NCI-H187 (cell line): ENCODE measurements at regions not wholly inside any gene's neighbourhood (a gene's known extent, or its start where the extent isn't known, plus 50 kb on each side); places are given as distances from the start of the nearest gene placed in this dataset.

Experiments used
- DNase-seq, 2 experiments: peaks; one replicate each; lab custom pipeline; 2025; lab: John Stamatoyannopoulos, UW

DNA sequence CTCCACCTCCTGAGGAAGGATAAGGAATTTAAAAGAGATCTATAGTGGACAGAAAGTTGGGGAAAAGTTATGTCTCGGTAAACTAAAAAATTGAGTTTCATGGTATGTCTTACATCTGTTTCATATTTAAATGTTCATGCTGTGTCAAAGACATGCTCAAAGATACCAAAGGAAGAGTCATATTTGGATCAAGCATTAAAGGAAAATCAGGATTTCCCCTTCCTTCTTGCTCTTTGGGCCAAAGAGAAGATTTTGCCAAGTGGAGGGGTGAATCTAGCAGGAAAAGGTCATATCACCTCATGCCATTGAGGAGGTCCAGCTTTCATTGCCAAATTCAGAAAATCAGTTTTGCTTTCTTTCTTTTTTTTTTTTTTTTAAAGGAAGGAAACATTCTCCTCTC is 192.4 kb downstream of the OGFRL1 start:
- DNase-seq = no peak

DNA sequence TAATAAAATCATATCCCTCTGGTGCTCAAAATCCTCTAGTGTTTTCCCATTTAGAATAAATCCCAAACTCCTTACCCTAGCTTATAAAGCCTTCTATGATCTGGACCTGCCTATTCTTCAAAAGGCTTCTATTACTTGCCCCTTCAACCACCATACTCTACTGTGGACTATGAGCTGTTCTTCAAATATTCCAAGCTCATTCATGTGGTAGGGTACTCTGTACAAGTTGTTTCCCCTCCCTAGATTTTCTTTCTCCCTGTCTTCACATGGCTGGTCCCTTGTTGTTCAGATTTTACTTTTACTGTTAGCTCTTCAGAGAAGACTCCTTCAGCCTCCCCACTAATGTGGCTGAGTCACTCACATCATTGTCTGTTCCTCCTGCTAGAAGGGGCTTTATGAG is 193.2 kb downstream of the OGFRL1 start:
- DNase-seq = no peak

DNA sequence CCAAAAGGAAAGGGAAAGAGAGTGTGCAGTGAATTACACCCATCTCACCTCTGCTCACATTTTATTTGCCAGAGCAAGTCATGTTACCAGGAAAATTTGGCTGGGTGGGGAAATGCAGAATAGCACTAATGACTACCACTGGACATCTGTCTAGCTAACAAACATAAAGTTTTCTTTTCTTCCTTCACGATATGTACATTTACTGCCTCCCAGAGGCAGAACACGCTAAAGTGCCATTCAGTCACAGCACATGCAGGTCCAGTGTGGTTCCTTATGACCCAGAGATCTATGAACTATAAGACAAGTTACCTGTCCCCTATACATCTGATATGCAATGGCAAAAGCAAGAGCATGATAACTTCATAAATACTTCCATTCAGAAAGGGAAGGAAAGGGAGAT is 194.1 kb downstream of the OGFRL1 start:
- no peak for DNase-seq

DNA sequence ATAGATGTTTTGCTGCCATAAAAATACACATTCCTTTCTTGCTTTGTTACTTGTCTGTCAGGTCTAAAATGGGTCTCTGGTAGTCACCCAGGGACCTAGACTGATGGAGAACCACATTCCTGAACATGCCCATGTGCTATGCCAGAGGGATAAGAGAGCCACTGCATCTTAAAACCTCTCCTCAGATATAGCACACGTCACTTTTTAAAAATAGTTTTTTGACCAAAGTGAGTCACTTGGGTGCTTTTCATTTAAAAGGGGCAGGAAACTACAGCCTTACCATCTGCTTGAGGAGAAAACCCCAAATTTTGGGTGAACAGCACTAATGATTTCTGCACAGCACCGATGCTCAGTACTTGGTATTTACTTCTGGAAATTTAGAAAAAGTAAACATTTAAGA is 197.8 kb downstream of the OGFRL1 start:
- DNase-seq = no peak

DNA sequence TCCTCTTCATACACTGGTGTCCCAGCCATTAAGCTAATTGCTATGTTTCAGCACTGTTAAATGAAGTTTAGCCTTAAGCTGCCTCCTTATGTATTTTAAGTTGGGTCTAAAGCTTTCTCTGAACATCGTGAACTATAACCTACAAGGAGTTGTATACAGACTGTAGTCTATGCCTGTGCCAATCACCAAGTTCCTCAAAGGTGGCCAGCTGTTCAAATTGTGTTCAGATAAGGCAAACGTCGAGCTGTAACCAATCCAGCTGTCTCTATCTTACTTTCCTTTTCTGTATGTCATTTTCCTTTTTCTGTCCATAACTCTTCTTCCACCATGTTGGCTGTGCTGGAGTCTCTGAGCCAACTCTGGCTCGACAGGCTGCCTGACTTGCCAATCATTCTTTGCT is 199.6 kb downstream of the OGFRL1 start:
- no peak for DNase-seq

DNA sequence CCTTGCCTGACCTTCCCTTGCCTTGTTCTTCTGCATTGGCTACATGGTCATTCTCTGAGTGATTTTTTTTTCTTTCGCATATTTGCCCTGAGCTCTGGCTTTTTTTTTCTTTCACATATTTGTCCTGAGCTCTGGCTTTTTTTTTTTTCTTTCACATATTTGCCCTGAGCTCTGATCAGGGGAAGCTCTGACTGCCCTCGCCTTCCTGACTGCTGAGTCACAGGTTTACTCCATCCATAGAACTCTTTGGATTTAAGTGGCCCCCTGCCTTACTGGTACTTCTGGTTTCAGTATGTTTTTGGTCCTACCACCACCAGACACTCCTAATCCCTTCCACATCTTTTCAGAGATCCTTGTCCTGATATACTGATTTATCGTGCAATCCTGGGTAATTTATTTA is 201.1 kb downstream of the OGFRL1 start:
- DNase-seq = no peak

DNA sequence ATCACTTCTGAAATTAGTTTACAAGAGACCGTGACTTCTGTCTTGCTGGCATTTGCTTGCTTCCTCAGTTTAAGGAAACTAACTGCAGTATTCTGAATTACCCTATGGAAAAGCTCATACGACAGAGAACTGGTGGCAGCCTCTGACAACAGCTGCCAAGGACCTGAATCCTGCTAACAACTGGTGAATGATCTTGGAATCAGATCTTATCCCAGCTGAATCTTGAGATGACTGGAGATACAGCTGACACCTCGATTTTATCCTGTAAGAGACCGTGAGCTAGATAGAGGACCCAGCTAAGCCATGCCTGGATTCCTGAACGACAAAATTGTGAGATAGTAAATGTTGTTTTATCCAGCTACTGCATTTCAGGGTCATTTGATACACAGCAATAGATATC is 202.3 kb downstream of the OGFRL1 start:
- no peak for DNase-seq

DNA sequence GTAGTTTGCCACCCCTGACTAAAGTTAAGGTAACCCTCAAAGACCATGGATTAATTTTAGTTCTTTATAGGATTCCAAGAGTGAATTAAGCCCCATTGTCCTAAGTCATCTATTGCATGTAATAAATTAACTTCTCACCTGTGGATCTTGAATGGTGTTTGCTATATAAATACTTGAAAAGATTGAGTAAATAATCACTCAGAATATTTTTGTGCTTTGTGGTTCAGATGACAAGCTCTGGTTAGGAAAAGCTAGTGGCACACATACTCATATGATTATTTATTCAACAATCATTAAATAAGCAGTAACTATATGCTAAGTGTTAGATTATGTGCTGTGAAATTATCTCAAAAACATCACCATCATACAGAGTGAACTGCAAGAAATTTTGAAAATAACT is 203.2 kb downstream of the OGFRL1 start:
- no peak for DNase-seq

DNA sequence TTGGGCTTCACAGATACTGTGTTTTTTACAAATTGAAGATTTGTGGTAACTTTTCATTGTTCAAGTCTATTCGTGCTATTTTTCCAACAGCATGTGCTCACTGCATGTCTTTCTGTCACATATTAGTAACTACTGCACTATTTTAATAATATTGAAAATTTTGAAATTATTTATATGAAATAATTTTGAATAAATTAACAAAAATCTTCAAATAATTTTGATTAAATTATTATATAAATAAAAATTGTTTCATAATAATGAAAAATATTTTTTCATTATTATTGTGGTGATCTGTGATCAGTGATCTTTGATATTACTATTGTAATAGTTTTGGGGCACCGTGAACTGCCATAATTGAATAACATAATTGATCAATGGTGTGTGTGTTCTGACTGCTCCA is 204.1 kb downstream of the OGFRL1 start:
- no peak for DNase-seq

DNA sequence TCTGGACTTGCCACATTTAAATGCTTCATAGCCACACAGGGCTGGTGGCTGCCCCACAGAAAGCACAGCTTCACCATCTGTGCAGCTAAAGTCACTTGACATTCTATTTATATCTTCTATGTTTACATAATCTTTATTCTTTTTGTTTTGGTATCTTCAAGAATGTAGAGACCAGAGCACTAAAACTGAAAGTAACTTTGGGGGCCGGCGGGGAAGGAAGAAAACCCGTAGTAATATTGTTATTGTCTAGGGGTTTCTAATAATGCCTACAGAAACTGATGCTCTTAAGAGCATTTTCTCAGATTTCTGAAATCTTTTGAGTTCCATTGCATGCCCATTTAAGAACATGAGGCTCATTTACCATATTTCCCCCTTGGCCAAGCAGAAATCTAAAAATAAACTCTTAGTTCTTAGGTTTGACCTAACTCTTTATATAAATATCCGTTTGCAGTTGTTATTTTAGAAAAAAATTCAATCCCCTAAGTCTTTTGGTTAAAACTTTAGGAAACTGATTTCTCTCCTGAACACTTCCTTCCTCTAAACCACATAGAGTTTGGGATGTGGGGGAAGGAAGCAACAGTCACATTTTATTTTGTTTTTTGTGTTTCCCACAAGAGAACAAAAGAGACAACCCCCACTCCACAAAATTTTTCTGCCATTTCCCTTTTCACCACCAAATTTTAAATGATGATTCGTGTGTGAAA is 207.6 kb downstream of the OGFRL1 start:
- DNase-seq = no peak

DNA sequence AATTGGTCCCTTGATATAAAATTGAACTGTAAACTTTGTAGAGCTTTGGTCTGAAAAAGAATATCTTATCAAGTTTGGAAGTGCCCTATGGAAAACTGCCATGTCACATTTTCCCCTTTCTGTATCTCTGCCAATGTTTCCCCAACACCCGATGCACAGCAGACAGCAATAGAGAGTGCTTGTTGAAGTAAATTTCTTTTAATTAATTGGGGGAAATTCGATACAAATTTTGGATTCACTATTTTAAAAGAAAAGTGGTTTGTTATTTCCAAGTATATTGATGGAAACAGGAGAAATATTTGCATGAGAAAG is 208.1 kb downstream of the OGFRL1 start:
- no peak for DNase-seq

DNA sequence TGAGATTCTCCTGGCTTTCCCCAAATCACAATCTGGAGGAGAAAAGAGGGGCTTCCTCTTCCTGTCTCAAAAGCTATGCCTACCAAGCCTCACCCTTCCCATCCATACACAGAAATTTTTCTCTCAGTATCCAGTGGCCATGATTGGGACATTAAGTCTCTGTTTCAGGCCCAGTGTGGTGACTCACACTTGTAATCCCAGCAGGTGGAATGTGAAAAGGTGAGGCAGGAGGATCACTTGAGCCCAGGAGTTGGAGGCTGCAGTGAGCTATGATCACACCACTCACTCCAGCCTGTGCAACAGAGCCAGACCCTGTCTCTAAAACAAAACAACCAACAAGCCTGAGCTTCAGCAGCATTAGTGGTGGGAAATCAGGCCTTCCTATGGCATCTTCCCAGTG is 210.0 kb downstream of the OGFRL1 start:
- DNase-seq = no peak

DNA sequence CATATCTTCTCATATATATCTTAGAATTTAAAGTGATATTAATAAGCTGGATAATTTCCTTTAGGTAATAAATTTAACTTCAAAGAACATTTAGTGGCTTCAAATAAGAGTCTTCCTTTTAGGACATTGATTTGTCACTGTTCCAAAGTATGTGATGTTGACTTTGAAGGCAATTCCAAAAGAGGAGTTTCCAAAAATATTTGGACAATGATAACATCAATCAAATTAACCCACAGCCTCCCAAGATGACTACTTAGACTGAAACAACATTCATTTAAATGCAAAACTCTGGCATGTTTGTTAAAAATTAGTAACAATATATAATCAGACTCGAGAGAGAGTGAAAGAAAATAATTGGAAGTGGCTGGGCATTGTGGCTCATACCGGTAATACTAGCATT is 211.1 kb downstream of the OGFRL1 start:
- DNase-seq = no peak

DNA sequence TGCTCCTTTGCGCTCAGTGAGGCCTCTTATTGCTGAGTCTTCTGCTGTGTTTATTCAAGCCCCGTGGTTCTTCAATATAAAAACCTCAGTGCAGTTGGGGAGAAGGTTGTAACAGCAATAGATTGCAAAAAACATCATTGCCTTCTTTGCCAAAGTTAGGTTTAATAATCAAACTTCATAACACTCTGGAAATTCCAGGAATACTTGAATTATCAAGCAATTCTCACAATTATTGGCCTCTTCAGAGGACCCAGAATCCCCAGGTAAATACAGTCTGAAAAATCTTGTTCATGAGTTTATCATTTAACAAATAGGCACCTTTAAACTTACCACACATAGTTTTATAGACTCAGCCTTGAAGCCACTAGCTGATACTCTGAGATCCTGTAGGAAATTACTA is 213.6 kb downstream of the OGFRL1 start:
- no peak for DNase-seq

DNA sequence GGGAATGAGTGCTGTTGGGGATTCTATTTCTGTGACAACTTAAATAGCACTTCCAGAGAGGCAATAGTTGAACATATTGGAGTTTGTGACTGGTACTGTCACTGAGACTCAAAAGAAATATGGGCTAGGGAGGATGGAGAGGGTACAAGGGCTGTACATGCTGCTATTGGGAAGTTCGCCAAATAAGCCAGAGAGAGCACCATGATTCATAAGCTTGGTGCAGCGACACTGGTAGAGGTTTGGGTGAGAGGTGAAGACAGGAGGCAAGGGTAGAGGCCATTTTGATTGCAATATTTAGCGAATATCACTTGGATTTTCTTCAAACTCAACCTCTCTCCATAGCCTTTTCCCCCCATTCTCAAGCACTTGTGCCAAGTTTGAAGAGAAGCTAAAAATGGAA is 214.3 kb downstream of the OGFRL1 start:
- no peak for DNase-seq

DNA sequence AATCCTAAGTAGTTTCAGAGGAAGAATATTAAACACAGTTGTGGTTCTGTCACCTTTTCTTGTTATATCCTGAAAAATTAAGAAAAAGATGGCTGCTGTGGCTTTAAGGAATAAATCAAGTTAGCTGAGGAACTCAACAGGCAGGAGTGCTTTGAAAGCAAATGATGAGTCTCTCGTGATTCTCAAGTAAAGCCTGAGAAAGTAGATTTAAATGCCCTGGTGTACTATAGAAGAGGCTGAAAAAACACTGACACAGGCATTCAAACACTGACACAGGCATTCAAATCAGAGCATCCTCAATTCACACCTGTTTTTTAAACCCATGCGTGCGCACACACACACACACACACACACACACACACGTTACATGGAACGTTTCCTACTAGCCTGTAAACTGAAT is 218.6 kb downstream of the OGFRL1 start:
- no peak for DNase-seq

DNA sequence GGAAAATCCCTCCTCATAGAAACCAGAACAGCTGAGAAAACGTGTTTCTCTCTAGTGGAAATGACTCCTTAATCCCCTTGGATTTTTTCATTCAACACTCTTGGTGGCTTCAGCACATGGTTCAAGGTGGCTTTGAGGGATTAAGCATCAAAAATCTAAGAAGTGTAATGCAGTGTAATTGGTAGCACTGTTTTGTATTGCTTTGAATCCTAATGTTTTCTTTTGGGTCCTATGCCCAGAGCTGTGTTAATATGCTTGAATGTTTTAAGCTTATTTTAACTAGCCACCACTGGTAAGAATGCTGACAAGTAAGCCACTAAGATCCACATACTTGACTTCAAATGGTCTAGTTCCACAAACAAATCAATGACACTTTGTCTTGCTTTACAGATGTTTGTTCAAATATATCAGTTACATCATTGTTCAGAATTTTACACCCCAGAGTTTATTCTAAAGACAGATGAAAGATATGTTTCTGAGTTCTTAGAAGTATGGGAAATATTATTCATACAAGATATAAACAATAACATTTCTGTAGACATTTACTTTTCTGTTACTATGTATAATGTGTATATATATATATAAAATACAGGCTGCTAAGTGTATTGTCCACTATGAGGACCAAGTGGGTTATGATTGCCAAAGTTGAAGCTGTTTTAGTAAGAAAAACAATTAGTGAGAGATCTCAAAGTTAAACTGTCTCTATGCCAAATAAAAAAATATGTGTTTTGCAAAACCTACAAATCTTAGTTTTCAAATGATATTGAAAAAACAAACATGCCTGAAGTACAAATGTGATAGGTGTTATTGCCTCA is 220.8 kb downstream of the OGFRL1 start:
- DNase-seq = peak in 1 of 2 experiments; percentile 4

DNA sequence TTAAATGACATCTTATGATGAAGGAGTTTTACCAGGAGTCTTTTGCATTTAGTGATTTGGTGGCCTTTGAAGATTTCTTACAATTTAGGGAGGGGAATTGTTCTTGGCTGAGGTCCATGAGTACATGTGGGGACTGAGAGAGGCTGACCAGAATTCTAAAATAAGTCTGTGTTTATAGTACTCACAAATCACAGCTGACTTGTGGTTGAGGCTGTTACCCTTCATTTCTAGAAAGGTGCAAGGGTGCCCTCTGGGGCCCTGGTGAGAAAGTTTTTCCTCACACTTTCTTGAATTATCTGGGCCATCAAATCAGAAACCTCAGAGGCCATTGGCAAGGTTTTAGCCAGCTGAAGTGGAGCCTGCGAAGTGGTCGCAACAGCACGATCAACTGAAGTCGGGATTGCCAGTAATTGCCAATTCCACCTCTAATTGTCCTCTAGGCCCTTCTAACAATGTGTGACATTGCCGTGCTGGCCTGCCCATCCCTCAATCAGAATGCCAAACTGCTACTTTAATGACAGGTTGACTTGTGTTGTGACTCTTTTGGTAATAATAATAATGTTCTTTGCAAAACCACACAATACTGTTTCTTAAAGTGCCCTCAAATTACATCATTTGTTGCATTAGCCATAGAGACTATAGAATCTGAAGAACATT is 221.6 kb downstream of the OGFRL1 start:
- DNase-seq = peak; percentile 1 to 28

DNA sequence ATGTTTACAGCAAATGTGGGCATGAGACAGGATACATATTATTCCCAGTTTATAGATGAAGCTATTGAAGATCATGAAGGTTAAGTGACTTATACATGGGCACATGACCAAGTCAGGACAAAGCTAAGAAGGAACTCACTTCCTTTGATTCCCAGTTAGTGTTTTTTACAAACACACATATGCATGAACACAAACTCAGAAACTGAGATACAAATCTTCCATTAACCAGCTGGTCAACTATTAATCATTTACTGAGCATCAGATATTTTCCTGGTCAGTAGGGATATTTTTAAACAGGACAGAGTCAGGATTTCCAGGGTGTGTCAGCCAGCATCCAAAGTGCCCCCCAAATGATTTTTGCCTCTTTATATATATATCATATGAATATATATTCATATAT is 222.2 kb downstream of the OGFRL1 start:
- DNase-seq = no peak

DNA sequence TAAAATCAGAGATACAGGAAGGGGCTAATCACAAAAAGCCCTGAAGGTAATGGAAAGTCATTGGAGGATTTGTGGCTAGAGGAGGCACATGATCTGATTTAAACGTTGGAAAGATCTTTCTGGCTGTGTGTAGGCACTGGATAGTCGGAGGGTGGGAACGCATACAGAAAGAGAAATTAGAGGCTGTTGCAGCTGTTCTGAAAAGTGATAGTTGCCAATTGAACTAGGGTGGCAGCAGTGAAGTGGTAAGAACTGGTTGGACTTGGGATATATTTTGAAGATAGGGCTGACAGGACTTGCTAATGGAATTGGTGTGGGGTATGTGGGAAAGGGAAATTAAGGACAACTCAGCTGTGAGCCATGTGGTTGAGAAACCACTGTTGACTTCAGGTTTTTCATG is 223.6 kb downstream of the OGFRL1 start:
- DNase-seq = no peak

DNA sequence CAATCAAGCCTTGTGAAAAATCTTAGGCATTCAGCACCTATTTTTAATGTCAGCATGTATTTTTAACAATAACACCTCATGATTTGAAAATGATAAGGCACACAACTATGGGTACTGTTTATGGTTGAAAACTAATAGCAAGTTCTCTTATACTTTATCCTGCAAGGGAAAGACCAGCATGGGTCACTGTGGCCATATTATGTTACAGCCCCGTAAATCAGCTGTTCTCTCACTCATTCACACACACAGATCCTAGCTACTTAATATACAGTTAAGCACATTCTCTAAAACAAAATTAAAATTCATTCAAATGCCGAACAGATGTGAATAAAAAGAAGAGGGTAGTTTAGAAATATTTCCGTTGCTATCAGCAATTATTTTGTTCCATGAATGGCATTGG is 224.4 kb downstream of the OGFRL1 start:
- DNase-seq = no peak

DNA sequence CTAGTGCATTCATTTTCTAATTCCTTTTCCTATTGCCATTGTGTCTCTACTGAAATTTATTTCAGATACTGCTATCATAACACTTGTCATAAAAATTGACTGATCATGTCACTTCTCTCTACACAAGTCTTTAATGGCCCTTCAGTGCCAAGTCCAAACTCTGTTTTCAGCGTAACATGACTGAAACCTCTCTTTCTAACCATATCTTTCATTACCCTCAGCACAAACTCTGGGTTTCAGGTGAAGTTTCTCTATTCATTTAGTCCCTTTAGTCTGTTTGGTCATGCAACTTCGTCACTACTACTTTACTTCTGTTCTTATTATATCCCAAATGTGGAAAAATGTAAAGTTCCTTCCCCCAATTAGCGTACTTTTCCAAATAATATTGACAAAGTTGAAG is 234.9 kb downstream of the OGFRL1 start:
- no peak for DNase-seq

DNA sequence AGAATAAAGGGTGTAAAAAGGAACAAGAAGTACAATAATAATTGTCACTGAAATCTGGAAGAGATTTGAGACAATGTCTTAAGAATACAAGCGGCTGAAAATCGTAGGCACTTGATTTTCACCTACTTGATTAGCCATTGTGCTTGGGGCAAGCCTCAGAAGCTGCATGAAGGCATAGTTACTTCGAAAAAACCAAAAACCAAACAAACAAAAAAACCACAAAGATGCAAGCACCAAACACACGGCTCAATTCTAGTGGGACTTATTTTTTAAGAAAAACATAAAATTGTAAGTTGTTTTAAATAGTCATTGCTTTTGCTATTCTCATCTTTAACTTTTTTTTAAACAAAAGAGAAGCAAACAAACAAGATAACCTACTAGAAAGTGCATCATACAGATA is 235.6 kb downstream of the OGFRL1 start:
- DNase-seq = no peak
